ENCODE measurements at regions not wholly inside any gene's neighbourhood (a gene's known extent, or its start where the extent isn't known, plus 50 kb on each side); places are given as distances from the start of the nearest gene placed in this dataset.

DNA sequence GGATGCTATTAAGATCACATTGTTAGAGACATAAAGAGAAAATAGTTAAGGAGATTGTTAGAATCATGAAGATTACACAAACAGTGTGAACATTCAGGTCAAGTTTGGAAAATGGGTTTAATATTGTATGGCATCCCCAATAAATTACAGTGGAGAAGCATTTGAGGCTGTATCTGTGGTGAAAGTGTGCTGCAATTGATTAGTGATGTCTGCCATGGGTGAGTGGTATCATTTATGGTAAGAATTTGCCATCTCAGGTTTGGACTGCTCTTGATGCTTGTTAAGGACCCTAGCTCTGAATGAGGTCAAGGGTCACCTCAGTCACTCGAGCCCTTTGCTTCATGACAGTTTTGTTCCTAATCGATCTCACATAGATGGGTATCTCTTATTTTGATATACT lies 265.7 kb upstream of the SRRM4 start (continued):
- no peak for TF ChIP-seq CHD7 (IDR thresholded peaks at IDR 0.05; ENCODE audit: insufficient replicate concordance, low read length)
- TF ChIP-seq ASH2L (IDR thresholded peaks at IDR 0.05; ENCODE audit: low read length), result no peak
- no peak for TF ChIP-seq SIX5 (IDR thresholded peaks at IDR 0.05; ENCODE audit: low read depth, low read length)
- no peak for TF ChIP-seq KDM1A (IDR thresholded peaks at IDR 0.05; ENCODE audit: borderline replicate concordance, low read length)
